B cell (primary cell): ENCODE measurements at regions not wholly inside any gene's neighbourhood (a gene's known extent, or its start where the extent isn't known, plus 50 kb on each side); places are given as distances from the start of the nearest gene placed in this dataset.

Experiments used
- ATAC-seq: fragments of 200-7000 bp; cut with Tn5 transposase; one replicate; pipeline ENCODE4 v1.10.0; 2021; ENCODE audit warnings: low read depth, mild to moderate bottlenecking, moderate number of reproducible peaks, moderate library complexity
- CTCF ChIA-PET: fragments of 350-600 bp; sonication (Branson Sonifier 250); formaldehyde crosslinking; loops from one replicate; lab custom pipeline; 2021; ENCODE audit warnings: antibody characterized with exemption, inconsistent platforms; lab: Charles Lee
- POLR2A ChIA-PET: fragments of 350-600 bp; sonication (Branson Sonifier 250); formaldehyde crosslinking; loops from one replicate; lab custom pipeline; 2021; ENCODE audit warnings: antibody characterized with exemption; lab: Charles Lee
- DNase-seq: peaks from one replicate; pipeline ENCODE4 v3.0.0; 2013
- H2AFZ ChIP-seq: 2 replicates; pipeline ENCODE4 v1.6.1; 2012; ENCODE audit warnings: mild to moderate bottlenecking, low read depth, low read length; ENCODE audit not compliant: insufficient read depth, poor library complexity, severe bottlenecking
- H3K27ac ChIP-seq, 2 donors: 1 replicate in 1 of 2; 2 replicates in 1 of 2; pipeline ENCODE4 v1.5.1; 2012 to 2013; ENCODE audit warnings: low read length in 2 of 2, mild to moderate bottlenecking in 2 of 2, moderate library complexity in 1 of 2
- H3K27me3 ChIP-seq, 4 experiments: fragments of 200-600 bp in 1 of 4; sonication (generic) in 1 of 4; replicated peaks in 1 of 4; 1 replicate in 2 of 4; 2 replicates in 2 of 4; pipeline versions ENCODE4 v1.6.1 to v1.7.0; 2013 to 2016; ENCODE audit warnings: low read length in 3 of 4, mild to moderate bottlenecking in 2 of 4, mixed read lengths in 1 of 4, moderate library complexity in 1 of 4; ENCODE audit not compliant: insufficient read depth in 4 of 4, control insufficient read depth in 3 of 4; ENCODE audit errors: control extremely low read depth in 1 of 4
- H3K36me3 ChIP-seq, 2 experiments: replicated peaks in 1 of 2; 1 replicate in 1 of 2; 2 replicates in 1 of 2; pipeline versions ENCODE4 v1.6.1 to v1.7.1; 2013; ENCODE audit warnings: low read length in 1 of 2; ENCODE audit not compliant: insufficient read depth in 2 of 2, control insufficient read depth in 1 of 2; ENCODE audit errors: control extremely low read depth in 1 of 2, extremely low read depth in 1 of 2
- H3K4me1 ChIP-seq, 2 donors: fragments of 200-600 bp in 1 of 2; sonication (generic) in 1 of 2; 1 replicate in 1 of 2; 2 replicates in 1 of 2; pipeline versions ENCODE4 v1.5.1 to v1.6.1; 2013 to 2017; ENCODE audit warnings: low read length in 2 of 2; ENCODE audit not compliant: control insufficient read depth in 2 of 2, insufficient read depth in 2 of 2
- H3K4me2 ChIP-seq: replicated peaks from 2 replicates; pipeline ENCODE3; 2012; ENCODE audit warnings: mild to moderate bottlenecking, low read depth, low read length; ENCODE audit not compliant: poor library complexity, severe bottlenecking
- H3K4me3 ChIP-seq, 5 experiments: fragments of 200-600 bp in 1 of 5; sonication (generic) in 1 of 5; 1 replicate in 3 of 5; 2 replicates in 2 of 5; pipeline versions ENCODE4 v1.5.1 to v1.7.0; 2011 to 2016; ENCODE audit warnings: low read length in 4 of 5, mild to moderate bottlenecking in 4 of 5, low read depth in 2 of 5, control low read depth in 1 of 5, moderate library complexity in 1 of 5; ENCODE audit not compliant: insufficient read depth in 1 of 5; ENCODE audit errors: control extremely low read depth in 1 of 5, extremely low read depth in 1 of 5
- H3K79me2 ChIP-seq: fragments of 200-600 bp; sonication (generic); one replicate; pipeline ENCODE4 v1.6.0; 2016; ENCODE audit warnings: low read length; ENCODE audit not compliant: control insufficient read depth, insufficient read depth
- H3K9ac ChIP-seq: fragments of 200-600 bp; sonication (generic); 2 replicates; pipeline ENCODE4 v1.6.1; 2017; ENCODE audit warnings: mild to moderate bottlenecking, low read length, moderate library complexity
- H3K9me3 ChIP-seq, 3 donors: one replicate each; pipeline versions ENCODE4 v1.6.1 to v1.7.1; 2013; ENCODE audit warnings: low read length in 2 of 3; ENCODE audit not compliant: control insufficient read depth in 2 of 3, insufficient read depth in 1 of 3; ENCODE audit errors: control extremely low read depth in 1 of 3
- H4K20me1 ChIP-seq: 2 replicates; pipeline ENCODE4 v1.6.0; 2012; ENCODE audit warnings: mild to moderate bottlenecking, low read length; ENCODE audit not compliant: insufficient read depth, control insufficient read depth, poor library complexity, severe bottlenecking
- H3K27ac Mint-ChIP-seq: one replicate; pipeline ENCODE4 v1.8.0; 2021; ENCODE audit warnings: mixed read lengths
- H3K27me3 Mint-ChIP-seq: one replicate; pipeline ENCODE4 v1.8.0; 2021; ENCODE audit warnings: mixed read lengths
- H3K4me1 Mint-ChIP-seq: one replicate; pipeline ENCODE4 v1.8.0; 2021; ENCODE audit warnings: mixed read lengths
- H3K4me3 Mint-ChIP-seq: one replicate; pipeline ENCODE4 v1.8.0; 2021; ENCODE audit warnings: mixed read lengths
- H3K9me3 Mint-ChIP-seq: one replicate; pipeline ENCODE4 v1.8.0; 2022; ENCODE audit warnings: mixed read lengths; ENCODE audit not compliant: insufficient read depth
- EZH2 ChIP-seq: IDR thresholded peaks from 2 replicates; pipeline ENCODE4 v1.6.1; 2012; ENCODE audit warnings: borderline replicate concordance, low read depth, mild to moderate bottlenecking, moderate library complexity, low read length; ENCODE audit not compliant: insufficient read depth, poor library complexity, severe bottlenecking
- WGBS: methylation state at CpG from one replicate; pipeline ENCODE4 v1.1.5; 2013; ENCODE audit warnings: missing lambda C conversion rate; ENCODE audit not compliant: insufficient coverage; 5-methylcytosine and 5-hydroxymethylcytosine counted together
- intact Hi-C: fragments of 100-400 bp; cut with micrococcal nuclease; formaldehyde crosslinking; loops from one replicate; pipeline ENCODE4 v1.10.0; 2022
- TF ChIP-seq, protein P1 (sequence below): fragments of 200-600 bp; IDR thresholded peaks from one replicate; pipeline ENCODE4 v1.8.0; 2022; ENCODE audit warnings: antibody characterized with exemption, mild to moderate bottlenecking

DNA sequence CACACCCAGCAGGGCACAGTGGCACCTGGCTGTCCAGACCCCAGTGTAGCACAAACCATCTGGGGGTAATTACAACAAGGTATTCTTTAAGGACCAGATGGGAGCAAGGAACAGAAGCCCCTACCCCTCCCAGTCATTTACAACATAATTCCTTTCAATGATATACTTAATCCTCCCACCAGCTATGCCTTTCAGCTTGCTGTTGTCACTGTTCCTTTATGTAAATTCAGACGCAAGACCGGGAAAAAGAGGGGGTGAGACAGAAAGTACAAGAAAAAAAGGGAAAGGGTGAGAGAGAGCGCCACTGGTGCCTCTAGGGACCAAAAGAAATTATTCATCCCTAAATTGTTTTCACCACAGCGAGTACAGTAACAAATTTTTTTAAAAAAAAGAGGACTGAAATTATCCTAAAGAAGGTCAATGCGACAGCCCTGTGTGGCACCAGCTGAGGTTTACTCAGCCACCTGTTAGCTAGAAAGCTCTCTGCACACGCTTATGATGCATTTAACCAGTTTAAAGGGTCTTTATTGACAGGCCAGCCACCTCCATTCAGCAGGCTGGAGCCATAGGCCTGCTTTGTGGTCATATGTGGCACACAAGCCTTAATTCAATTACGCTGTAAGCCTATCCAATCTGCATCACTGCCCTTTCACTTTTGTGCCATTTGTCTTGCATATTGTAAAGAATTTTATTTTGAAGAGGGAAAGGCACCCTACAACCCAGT is 210.2 kb upstream of the ISL1 start:
- no peak overlapping the region for H3K4me3 ChIP-seq
- Mint-ChIP-seq H3K4me3 (no peak overlapping the region), H3K27ac (no peak overlapping the region), H3K9me3 (no peaks in the 10 kb centered on the region), H3K4me1 (no peaks in the 10 kb centered on the region), H3K27me3 (no peaks in the 10 kb centered on the region)
- TF ChIP-seq, protein P1, sequence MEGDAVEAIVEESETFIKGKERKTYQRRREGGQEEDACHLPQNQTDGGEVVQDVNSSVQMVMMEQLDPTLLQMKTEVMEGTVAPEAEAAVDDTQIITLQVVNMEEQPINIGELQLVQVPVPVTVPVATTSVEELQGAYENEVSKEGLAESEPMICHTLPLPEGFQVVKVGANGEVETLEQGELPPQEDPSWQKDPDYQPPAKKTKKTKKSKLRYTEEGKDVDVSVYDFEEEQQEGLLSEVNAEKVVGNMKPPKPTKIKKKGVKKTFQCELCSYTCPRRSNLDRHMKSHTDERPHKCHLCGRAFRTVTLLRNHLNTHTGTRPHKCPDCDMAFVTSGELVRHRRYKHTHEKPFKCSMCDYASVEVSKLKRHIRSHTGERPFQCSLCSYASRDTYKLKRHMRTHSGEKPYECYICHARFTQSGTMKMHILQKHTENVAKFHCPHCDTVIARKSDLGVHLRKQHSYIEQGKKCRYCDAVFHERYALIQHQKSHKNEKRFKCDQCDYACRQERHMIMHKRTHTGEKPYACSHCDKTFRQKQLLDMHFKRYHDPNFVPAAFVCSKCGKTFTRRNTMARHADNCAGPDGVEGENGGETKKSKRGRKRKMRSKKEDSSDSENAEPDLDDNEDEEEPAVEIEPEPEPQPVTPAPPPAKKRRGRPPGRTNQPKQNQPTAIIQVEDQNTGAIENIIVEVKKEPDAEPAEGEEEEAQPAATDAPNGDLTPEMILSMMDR = no peak
- no peak for TF ChIP-seq EZH2
- ChIA-PET CTCF (no interaction called here), POLR2A (no interaction called here)
- H3K27ac ChIP-seq = no peak overlapping the region
- WGBS = 49% methylated on average over 2 of the region's 7 CpGs
- no peaks in the 10 kb centered on the region for H3K36me3 ChIP-seq
- no peaks in the 10 kb centered on the region for H3K79me2 ChIP-seq
- H4K20me1 ChIP-seq = no peaks in the 10 kb centered on the region
- DNase-seq = no peak
- no peak overlapping the region for H2AFZ ChIP-seq
- no peaks in the 10 kb centered on the region for H3K27me3 ChIP-seq
- H3K9me3 ChIP-seq = no peaks in the 10 kb centered on the region
- H3K4me1 ChIP-seq = no peaks in the 10 kb centered on the region
- ATAC-seq = no peak
- intact Hi-C loops = no loop called here
- no peak overlapping the region for H3K4me2 ChIP-seq
- H3K9ac ChIP-seq = no peak overlapping the region

DNA sequence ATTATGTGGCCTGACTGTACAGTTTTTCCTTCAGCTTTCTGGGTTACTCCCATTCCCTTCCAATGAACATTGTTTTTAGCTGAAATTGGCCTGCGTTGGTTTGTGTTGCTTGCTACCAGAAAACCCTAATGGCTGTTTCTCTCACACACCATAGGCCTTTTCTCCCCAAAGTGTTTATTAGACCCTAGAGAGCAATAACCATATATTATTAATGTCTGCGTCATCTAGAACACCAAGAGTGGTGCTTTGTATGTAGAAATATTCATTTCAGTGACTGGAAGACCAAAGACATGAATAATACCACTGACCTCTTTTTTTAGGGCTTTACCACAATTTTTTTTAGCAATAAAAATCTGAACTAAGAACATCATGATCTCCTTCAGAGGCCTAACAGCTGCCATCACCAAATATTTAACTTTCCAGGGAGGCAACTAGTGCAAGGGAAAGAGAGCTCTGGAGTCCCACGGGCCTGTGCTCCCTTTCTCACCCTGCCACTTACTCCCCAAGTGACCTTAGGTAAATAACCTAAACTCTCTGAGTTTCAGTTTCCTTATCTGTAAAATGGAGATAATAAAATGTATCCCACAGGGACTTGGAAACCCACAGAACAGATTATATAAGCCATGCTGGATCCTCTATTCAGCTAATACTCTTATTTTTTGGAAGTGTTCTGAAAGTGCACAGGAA is 201.9 kb upstream of the ISL1 start:
- Histone ChIP-seq H3K4me1 (no peaks in the 10 kb centered on the region), H3K79me2 (no peaks in the 10 kb centered on the region), H3K4me3 (no peak overlapping the region), H4K20me1 (no peaks in the 10 kb centered on the region), H3K9ac (no peak overlapping the region), H3K4me2 (no peak overlapping the region), H3K27ac (no peak overlapping the region), H3K9me3 (no peaks in the 10 kb centered on the region), H3K36me3 (no peaks in the 10 kb centered on the region), H2AFZ (no peak overlapping the region), H3K27me3 (no peaks in the 10 kb centered on the region)
- Mint-ChIP-seq H3K9me3 (no peaks in the 10 kb centered on the region), H3K4me3 (no peak overlapping the region), H3K4me1 (no peaks in the 10 kb centered on the region), H3K27ac (no peak overlapping the region), H3K27me3 (no peaks in the 10 kb centered on the region)
- TF ChIP-seq EZH2 = no peak
- TF ChIP-seq, protein P1 = no peak
- intact Hi-C loops = no loop called here
- DNase-seq (no peak), ATAC-seq (no peak)
- POLR2A ChIA-PET = no interaction called here
- no CpG with 5 or more reads among the region's 3 CpGs for WGBS
- CTCF ChIA-PET = no interaction called here
